GM12891 (cell line): ENCODE measurements at regions not wholly inside any gene's neighbourhood (a gene's known extent, or its start where the extent isn't known, plus 50 kb on each side); places are given as distances from the start of the nearest gene placed in this dataset.

Experiments
- PAX5 ChIP-seq: IDR thresholded peaks from 2 replicates; pipeline ENCODE4 v1.6.1; 2011; ENCODE audit warnings: low read length, moderate library complexity, mild to moderate bottlenecking; ENCODE audit not compliant: insufficient read depth, severe bottlenecking
- POLR2A ChIP-seq: IDR thresholded peaks from 2 replicates; pipeline ENCODE4 v1.6.1; 2011; ENCODE audit warnings: low read depth, low read length, control low read depth
- POLR2AphosphoS5 ChIP-seq: IDR thresholded peaks from 2 replicates; pipeline ENCODE4 v1.6.1; 2011; ENCODE audit warnings: low read depth, low read length, control low read depth
- POU2F2 ChIP-seq: IDR thresholded peaks from 2 replicates; pipeline ENCODE4 v1.6.1; 2011; ENCODE audit warnings: low read depth, mild to moderate bottlenecking, control low read depth, low read length, moderate library complexity
- SPI1 ChIP-seq: IDR thresholded peaks from 2 replicates; pipeline ENCODE4 v1.6.1; 2011; ENCODE audit warnings: low read depth, low read length, control low read depth
- TAF1 ChIP-seq: IDR thresholded peaks from 2 replicates; pipeline ENCODE4 v1.6.1; 2011; ENCODE audit warnings: low read depth, low read length, control low read depth

GRCh38 chr14:86712176-86712575 is 1182.2 kb downstream of the FLRT2 start:
- no peak for TF ChIP-seq POU2F2
- TF ChIP-seq POLR2AphosphoS5, result no peak
- TF ChIP-seq POLR2A, result no peak
- no peak for TF ChIP-seq PAX5
- TF ChIP-seq SPI1, result no peak
- no peak for TF ChIP-seq TAF1
